OCI-LY3 (cell line): ENCODE measurements at regions not wholly inside any gene's neighbourhood (a gene's known extent, or its start where the extent isn't known, plus 50 kb on each side); places are given as distances from the start of the nearest gene placed in this dataset.
"Not testable (repeated sequence)": the region's sequence is repeated elsewhere in the genome, so short reads cannot be mapped to it uniquely, and the experiment has no call there.

Experiments
- H2AFZ ChIP-seq: fragments of 200-600, 300-600 bp; shearing (Covaris generic); 2 replicates; pipeline ENCODE4 v1.6.0; 2014; ENCODE audit warnings: antibody characterized with exemption, low read depth, low read length
- H3K27ac ChIP-seq: fragments of 200-600, 300-600 bp; sonication (generic); 2 replicates; pipeline ENCODE4 v1.5.1; 2014; ENCODE audit warnings: mild to moderate bottlenecking, low read length, moderate library complexity, mixed read lengths
- H3K27me3 ChIP-seq: fragments of 200-600, 300-600 bp; sonication (generic); 2 replicates; pipeline ENCODE4 v1.6.1; 2014; ENCODE audit warnings: low read depth, low read length, mixed read lengths
- H3K36me3 ChIP-seq: fragments of 200-600, 300-600 bp; sonication (generic); replicated peaks from 2 replicates; pipeline ENCODE3; 2014; ENCODE audit warnings: low read depth, low read length, mixed read lengths
- H3K4me1 ChIP-seq: fragments of 300-600, 200-600 bp; sonication (generic); 2 replicates; pipeline ENCODE4 v1.6.1; 2014; ENCODE audit warnings: low read length, mixed read lengths
- H3K4me2 ChIP-seq: fragments of 200-600, 300-600 bp; sonication (generic); 2 replicates; pipeline ENCODE4 v1.6.1; 2014; ENCODE audit warnings: low read length, mixed read lengths
- H3K4me3 ChIP-seq: fragments of 300-600, 200-600 bp; sonication (generic); 2 replicates; pipeline ENCODE4 v1.5.1; 2014; ENCODE audit warnings: antibody characterized with exemption, mild to moderate bottlenecking, low read length, moderate library complexity
- H3K79me2 ChIP-seq: fragments of 300-600, 200-600 bp; shearing (Covaris generic); 2 replicates; pipeline ENCODE4 v1.6.1; 2014; ENCODE audit warnings: mild to moderate bottlenecking, low read length, mixed read lengths
- H3K9ac ChIP-seq: fragments of 300-600, 200-600 bp; shearing (Covaris generic); 2 replicates; pipeline ENCODE4 v1.6.0; 2014; ENCODE audit warnings: mild to moderate bottlenecking, low read length, moderate library complexity
- H3K9me3 ChIP-seq: fragments of 200-600, 300-600 bp; shearing (Covaris generic); 2 replicates; pipeline ENCODE4 v1.6.1; 2014; ENCODE audit warnings: low read length, mixed read lengths; ENCODE audit not compliant: insufficient read depth
- H4K20me1 ChIP-seq: fragments of 200-600, 300-600 bp; sonication (generic); 2 replicates; pipeline ENCODE4 v1.6.1; 2016; ENCODE audit warnings: low read length, mixed read lengths; ENCODE audit not compliant: insufficient read depth
- CTCF ChIP-seq: fragments of 200-600, 300-600 bp; sonication (generic); IDR thresholded peaks from 2 replicates; pipeline ENCODE4 v1.5.1; 2014; ENCODE audit warnings: antibody characterized with exemption, low read length, low read depth
- EZH2phosphoT487 ChIP-seq: fragments of 200-600 bp; shearing (Covaris generic); IDR thresholded peaks from 2 replicates; pipeline ENCODE4 v1.6.1; 2018; ENCODE audit warnings: antibody characterized with exemption, mixed run types, low read depth

DNA sequence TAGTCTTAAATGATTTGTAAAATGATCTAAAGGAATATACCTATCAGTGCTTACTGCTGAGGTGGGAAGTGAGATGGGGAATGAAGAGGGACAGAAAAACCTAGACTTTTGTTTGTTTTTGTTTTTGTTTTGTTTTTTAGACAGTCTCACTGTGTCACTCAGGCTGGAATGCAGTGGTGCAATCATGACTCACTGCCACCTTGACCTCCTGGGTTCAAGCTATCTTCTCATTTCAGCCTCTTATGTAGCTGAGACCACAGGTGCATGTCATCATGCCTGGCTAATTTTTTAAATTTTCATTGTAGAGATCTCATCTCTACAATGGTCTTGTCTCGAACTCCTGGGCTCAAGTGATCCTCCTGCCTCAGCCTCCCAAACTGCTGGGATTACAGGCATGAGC lies 116.4 kb upstream of the SEM1 start:
- Histone ChIP-seq H3K9ac (no peak overlapping the region), H2AFZ (no peak overlapping the region), H3K4me2 (no peak overlapping the region), H3K27ac (no peak overlapping the region), H3K79me2 (no peaks in the 10 kb centered on the region), H3K4me3 (no peak overlapping the region), H3K9me3 (no peaks in the 10 kb centered on the region), H4K20me1 (no peaks in the 10 kb centered on the region), H3K4me1 (peaks cover 16% of the 10 kb centered on the region), H3K27me3 (0 out of 2 replicates have a peak, but pooled peaks cover 3% of the 10 kb centered on the region), H3K36me3 (no peaks in the 10 kb centered on the region)
- TF ChIP-seq EZH2phosphoT487: no peak
- TF ChIP-seq CTCF: no peak

GRCh38 chr7:96827701-96828100 lies 118.1 kb upstream of the SEM1 start:
- no peak for TF ChIP-seq CTCF
- no peak for TF ChIP-seq EZH2phosphoT487
- H3K4me2 ChIP-seq: no peak overlapping the region

DNA sequence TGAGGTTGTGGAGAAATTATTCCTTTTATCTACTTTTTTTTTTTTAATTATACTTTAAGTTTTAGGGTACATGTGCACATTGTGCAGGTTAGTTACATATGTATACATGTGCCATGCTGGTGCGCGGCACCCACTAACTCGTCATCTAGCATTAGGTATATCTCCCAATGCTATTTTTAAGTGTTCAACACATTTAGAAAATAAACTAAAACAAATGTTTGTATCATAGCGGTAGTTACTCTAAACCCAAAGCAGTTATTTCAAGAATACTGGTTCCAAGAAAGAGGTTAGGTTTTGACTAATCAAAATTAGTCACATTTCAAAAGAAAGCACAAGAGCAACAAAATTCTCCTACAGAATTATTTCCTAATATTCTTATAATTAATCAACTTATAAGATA lies 119.5 kb upstream of the SEM1 start:
- not testable (repeated sequence) for H3K9ac ChIP-seq, H3K4me3 ChIP-seq, H3K4me1 ChIP-seq, H4K20me1 ChIP-seq, H3K4me2 ChIP-seq, H3K79me2 ChIP-seq, H3K27ac ChIP-seq, H2AFZ ChIP-seq, H3K9me3 ChIP-seq, H3K27me3 ChIP-seq, H3K36me3 ChIP-seq

More at GRCh38 chr7:96827701-96828100, 118.1 kb upstream of the SEM1 start:
- Histone ChIP-seq H3K4me1 (peaks cover 14% of the 10 kb centered on the region), H3K4me3 (no peak overlapping the region), H2AFZ (no peak overlapping the region), H4K20me1 (no peaks in the 10 kb centered on the region), H3K27ac (no peak overlapping the region), H3K9ac (no peak overlapping the region), H3K36me3 (no peaks in the 10 kb centered on the region), H3K79me2 (no peaks in the 10 kb centered on the region), H3K9me3 (no peaks in the 10 kb centered on the region), H3K27me3 (0 out of 2 replicates have a peak, but pooled peaks cover 3% of the 10 kb centered on the region)

- TF ChIP-seq CTCF (no peak), EZH2phosphoT487 (no peak)
- Histone ChIP-seq H3K36me3 (no peaks in the 10 kb centered on the region), H2AFZ (no peak overlapping the region), H3K4me1 (peaks cover 4% of the 10 kb centered on the region; the same call in 1 of the 2 replicates), H3K79me2 (no peaks in the 10 kb centered on the region), H3K27ac (no peak overlapping the region), H3K4me3 (no peak overlapping the region), H4K20me1 (no peaks in the 10 kb centered on the region), H3K27me3 (no peaks in the 10 kb centered on the region), H3K9ac (no peak overlapping the region), H3K4me2 (no peak overlapping the region), H3K9me3 (no peaks in the 10 kb centered on the region)
These were observed 121.8 kb upstream of the SEM1 start for GRCh38 chr7:96831446-96831845.
